ENCODE measurements at regions not wholly inside any gene's neighbourhood (a gene's known extent, or its start where the extent isn't known, plus 50 kb on each side); places are given as distances from the start of the nearest gene placed in this dataset.

DNA sequence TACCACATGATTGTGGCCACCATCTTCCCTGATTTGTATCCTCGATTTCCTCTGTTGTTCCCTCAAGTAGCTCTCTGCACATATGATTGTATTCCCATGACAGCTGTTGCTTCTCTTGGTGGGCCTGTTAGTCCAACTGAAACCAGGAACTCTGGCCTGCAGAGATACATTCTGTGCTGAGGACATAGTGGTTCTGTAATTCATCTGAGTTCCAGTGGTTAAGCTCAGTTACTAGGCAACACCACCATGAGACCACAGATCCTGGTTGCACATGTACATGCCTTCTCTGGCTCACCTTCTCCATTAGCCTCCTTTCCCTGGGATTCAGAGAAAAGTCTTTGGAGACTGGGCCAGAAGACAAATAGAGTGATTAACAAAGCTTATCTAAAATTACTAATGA, 172.1 kb upstream of the SLC7A11 start:
- H3K4me1 Mint-ChIP-seq (ENCODE audit: low read depth): no peaks in the 10 kb centered on the region
- no peak overlapping the region for H3K4me3 Mint-ChIP-seq
- H3K36me3 Mint-ChIP-seq (ENCODE audit: low read depth): no peaks in the 10 kb centered on the region

DNA sequence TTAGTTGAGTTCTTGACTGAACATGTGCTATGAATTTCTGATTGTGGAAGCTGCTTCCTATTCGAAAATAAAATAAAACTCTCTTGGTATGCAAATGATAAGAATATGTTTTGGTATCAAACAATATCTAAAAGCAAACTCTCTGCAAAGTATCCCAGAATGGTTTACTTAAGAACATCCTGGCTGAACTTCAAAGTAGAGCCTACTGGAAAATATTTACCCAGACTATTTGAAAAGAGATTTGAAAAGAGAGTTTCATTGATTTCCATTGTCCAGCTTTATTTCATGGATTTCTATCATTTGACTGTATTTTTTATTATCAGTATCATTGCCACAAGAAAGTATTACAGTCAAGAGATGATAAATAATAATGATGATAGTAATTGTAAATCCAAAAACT, 171.1 kb upstream of the SLC7A11 start:
- Histone ChIP-seq H3K27ac (ENCODE audit: low read depth in 1 of 2, low read length in 2 of 2) (no peak overlapping the region), H3K27me3 (ENCODE audit: control insufficient read depth in 1 of 2, insufficient read depth in 2 of 2, low read length in 2 of 2) (no peaks in the 10 kb centered on the region), H3K4me1 (ENCODE audit: insufficient read depth, low read length) (no peaks in the 10 kb centered on the region), H3K9me3 (ENCODE audit: control insufficient read depth in 1 of 2, insufficient read depth in 1 of 2, low read length in 2 of 2) (peaks cover 0 to 4% of the 10 kb centered on the region in 2 experiments), H3K4me3 (ENCODE audit: low read length) (no peak overlapping the region), H3K36me3 (ENCODE audit: insufficient read depth, low read length) (no peaks in the 10 kb centered on the region)
- ATAC-seq (ENCODE audit: poor library complexity) (no peak), DNase-seq (no peak)
- H3K36me3 Mint-ChIP-seq (ENCODE audit: low read depth): no peaks in the 10 kb centered on the region
- H3K9me3 Mint-ChIP-seq: peaks cover 2% of the 10 kb centered on the region
- TF ChIP-seq, protein P1, sequence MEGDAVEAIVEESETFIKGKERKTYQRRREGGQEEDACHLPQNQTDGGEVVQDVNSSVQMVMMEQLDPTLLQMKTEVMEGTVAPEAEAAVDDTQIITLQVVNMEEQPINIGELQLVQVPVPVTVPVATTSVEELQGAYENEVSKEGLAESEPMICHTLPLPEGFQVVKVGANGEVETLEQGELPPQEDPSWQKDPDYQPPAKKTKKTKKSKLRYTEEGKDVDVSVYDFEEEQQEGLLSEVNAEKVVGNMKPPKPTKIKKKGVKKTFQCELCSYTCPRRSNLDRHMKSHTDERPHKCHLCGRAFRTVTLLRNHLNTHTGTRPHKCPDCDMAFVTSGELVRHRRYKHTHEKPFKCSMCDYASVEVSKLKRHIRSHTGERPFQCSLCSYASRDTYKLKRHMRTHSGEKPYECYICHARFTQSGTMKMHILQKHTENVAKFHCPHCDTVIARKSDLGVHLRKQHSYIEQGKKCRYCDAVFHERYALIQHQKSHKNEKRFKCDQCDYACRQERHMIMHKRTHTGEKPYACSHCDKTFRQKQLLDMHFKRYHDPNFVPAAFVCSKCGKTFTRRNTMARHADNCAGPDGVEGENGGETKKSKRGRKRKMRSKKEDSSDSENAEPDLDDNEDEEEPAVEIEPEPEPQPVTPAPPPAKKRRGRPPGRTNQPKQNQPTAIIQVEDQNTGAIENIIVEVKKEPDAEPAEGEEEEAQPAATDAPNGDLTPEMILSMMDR (IDR thresholded peaks at IDR 0.05): no peak
- H3K27me3 Mint-ChIP-seq: no peaks in the 10 kb centered on the region
- intact Hi-C loops (cut with DNase I, micrococcal nuclease): no loop called here
- no peaks in the 10 kb centered on the region for H3K4me1 Mint-ChIP-seq (ENCODE audit: low read depth)
- no peak overlapping the region for H3K27ac Mint-ChIP-seq
- no peak overlapping the region for H3K4me3 Mint-ChIP-seq
- ChIA-PET CTCF (no interaction called here), POLR2A (no interaction called here)

More for the DNA sequence above, 172.1 kb upstream of the SLC7A11 start:
- TF ChIP-seq, protein P1 (IDR thresholded peaks at IDR 0.05): no peak
- ChIA-PET CTCF (no interaction called here), POLR2A (no interaction called here)
- H3K27me3 ChIP-seq (ENCODE audit: control insufficient read depth in 1 of 2, insufficient read depth in 2 of 2, low read length in 2 of 2): no peaks in the 10 kb centered on the region
- ATAC-seq (ENCODE audit: poor library complexity) (no peak), DNase-seq (no peak)
- peaks cover 0 to 4% of the 10 kb centered on the region in 2 experiments for H3K9me3 ChIP-seq (ENCODE audit: control insufficient read depth in 1 of 2, insufficient read depth in 1 of 2, low read length in 2 of 2)
- no peak overlapping the region for H3K27ac ChIP-seq (ENCODE audit: low read depth in 1 of 2, low read length in 2 of 2)
- H3K4me3 ChIP-seq (ENCODE audit: low read length): no peak overlapping the region
- intact Hi-C loops (cut with DNase I, micrococcal nuclease): no loop called here
- Mint-ChIP-seq H3K9me3 (peaks cover 2% of the 10 kb centered on the region), H3K27ac (no peak overlapping the region), H3K27me3 (no peaks in the 10 kb centered on the region)
- H3K4me1 ChIP-seq (ENCODE audit: insufficient read depth, low read length): no peaks in the 10 kb centered on the region
- H3K36me3 ChIP-seq (ENCODE audit: insufficient read depth, low read length): no peaks in the 10 kb centered on the region

DNA sequence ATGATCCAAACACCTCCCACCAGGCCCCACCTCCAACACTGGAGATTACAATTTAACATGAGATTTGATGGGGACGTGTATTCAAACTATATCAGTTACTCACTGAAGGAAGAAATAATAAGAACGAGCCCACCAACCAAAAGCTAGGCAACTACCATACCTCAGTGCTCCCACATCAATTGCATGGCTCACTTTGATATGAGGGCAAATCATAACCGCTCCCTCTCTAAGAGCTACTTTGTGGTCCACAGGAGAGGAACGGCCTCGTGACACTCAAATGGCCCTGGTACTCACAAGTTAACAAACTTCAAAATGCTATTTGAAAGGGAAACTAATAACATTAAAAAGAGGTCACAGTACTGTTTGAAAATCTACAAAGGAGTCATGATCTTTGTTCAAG, 170.7 kb upstream of the SLC7A11 start:
- Histone ChIP-seq H3K27me3 (ENCODE audit: control insufficient read depth in 1 of 2, insufficient read depth in 2 of 2, low read length in 2 of 2) (no peaks in the 10 kb centered on the region), H3K9me3 (ENCODE audit: control insufficient read depth in 1 of 2, insufficient read depth in 1 of 2, low read length in 2 of 2) (peaks cover 0 to 4% of the 10 kb centered on the region in 2 experiments), H3K36me3 (ENCODE audit: insufficient read depth, low read length) (no peaks in the 10 kb centered on the region), H3K4me1 (ENCODE audit: insufficient read depth, low read length) (no peaks in the 10 kb centered on the region), H3K4me3 (ENCODE audit: low read length) (no peak overlapping the region), H3K27ac (ENCODE audit: low read depth in 1 of 2, low read length in 2 of 2) (no peak overlapping the region)
- no peaks in the 10 kb centered on the region for H3K36me3 Mint-ChIP-seq (ENCODE audit: low read depth)
- no peak overlapping the region for H3K27ac Mint-ChIP-seq
- ChIA-PET CTCF (no interaction called here), POLR2A (no interaction called here)
- no peak for ATAC-seq (ENCODE audit: poor library complexity)
- intact Hi-C loops (cut with DNase I, micrococcal nuclease): no loop called here
- H3K9me3 Mint-ChIP-seq: peaks cover 2% of the 10 kb centered on the region
- H3K4me3 Mint-ChIP-seq: no peak overlapping the region
- TF ChIP-seq, protein P1 (IDR thresholded peaks at IDR 0.05): no peak
- no peak for DNase-seq
- H3K27me3 Mint-ChIP-seq: no peaks in the 10 kb centered on the region
- no peaks in the 10 kb centered on the region for H3K4me1 Mint-ChIP-seq (ENCODE audit: low read depth)

Measured in CD4-positive, alpha-beta T cell (primary cell).